ENCODE measurements at regions not wholly inside any gene's neighbourhood (a gene's known extent, or its start where the extent isn't known, plus 50 kb on each side); places are given as distances from the start of the nearest gene placed in this dataset.

DNA sequence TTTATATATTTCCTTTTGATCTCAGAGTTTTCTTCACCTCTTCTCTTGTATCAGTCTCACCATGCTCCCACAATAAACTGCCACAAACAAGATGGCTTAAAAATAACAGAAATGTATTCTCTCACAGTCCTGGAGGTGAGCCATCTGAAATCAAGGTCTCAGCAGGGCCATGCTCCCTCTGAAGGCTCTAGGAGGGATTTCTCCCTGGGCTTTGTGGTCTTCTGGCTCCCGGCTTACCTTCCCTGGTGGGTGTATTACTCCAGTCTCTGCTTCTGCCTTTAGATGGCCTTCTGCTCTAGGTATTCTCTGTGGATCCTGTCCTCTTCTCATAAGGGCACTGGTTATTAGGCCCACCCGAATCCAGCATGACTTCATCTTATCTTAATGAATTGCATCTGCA is 994.7 kb upstream of the POU3F3 start:
- TF ChIP-seq POLR2AphosphoS5 (IDR thresholded peaks at IDR 0.05; ENCODE audit: insufficient read depth in 1 of 2, low read depth in 1 of 2) = no peak
- TF ChIP-seq, protein P1, sequence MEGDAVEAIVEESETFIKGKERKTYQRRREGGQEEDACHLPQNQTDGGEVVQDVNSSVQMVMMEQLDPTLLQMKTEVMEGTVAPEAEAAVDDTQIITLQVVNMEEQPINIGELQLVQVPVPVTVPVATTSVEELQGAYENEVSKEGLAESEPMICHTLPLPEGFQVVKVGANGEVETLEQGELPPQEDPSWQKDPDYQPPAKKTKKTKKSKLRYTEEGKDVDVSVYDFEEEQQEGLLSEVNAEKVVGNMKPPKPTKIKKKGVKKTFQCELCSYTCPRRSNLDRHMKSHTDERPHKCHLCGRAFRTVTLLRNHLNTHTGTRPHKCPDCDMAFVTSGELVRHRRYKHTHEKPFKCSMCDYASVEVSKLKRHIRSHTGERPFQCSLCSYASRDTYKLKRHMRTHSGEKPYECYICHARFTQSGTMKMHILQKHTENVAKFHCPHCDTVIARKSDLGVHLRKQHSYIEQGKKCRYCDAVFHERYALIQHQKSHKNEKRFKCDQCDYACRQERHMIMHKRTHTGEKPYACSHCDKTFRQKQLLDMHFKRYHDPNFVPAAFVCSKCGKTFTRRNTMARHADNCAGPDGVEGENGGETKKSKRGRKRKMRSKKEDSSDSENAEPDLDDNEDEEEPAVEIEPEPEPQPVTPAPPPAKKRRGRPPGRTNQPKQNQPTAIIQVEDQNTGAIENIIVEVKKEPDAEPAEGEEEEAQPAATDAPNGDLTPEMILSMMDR (IDR thresholded peaks at IDR 0.05) = no peak
